Esophagus (tissue), 2 donors: ENCODE measurements at regions not wholly inside any gene's neighbourhood (a gene's known extent, or its start where the extent isn't known, plus 50 kb on each side); places are given as distances from the start of the nearest gene placed in this dataset.

Experiments
- H3K27ac ChIP-seq, 2 donors: one replicate each; pipeline ENCODE4 v1.5.1; 2013; ENCODE audit warnings: low read depth in 2 of 2, mild to moderate bottlenecking in 2 of 2, inconsistent platforms in 1 of 2, low read length in 1 of 2, moderate library complexity in 1 of 2
- H3K27me3 ChIP-seq, 2 donors: one replicate each; pipeline ENCODE4 v1.6.1; 2013; ENCODE audit warnings: low read length in 2 of 2, control low read depth in 1 of 2, mild to moderate bottlenecking in 1 of 2; ENCODE audit not compliant: insufficient read depth in 2 of 2, control insufficient read depth in 1 of 2
- H3K36me3 ChIP-seq, 2 donors: one replicate each; pipeline ENCODE4 v1.6.1; 2013; ENCODE audit warnings: low read length in 1 of 2; ENCODE audit not compliant: control insufficient read depth in 2 of 2, insufficient read depth in 2 of 2
- H3K4me1 ChIP-seq, 2 donors: one replicate each; pipeline ENCODE4 v1.6.1; 2013; ENCODE audit warnings: low read length in 1 of 2; ENCODE audit not compliant: control insufficient read depth in 2 of 2, insufficient read depth in 2 of 2
- H3K4me3 ChIP-seq, 2 donors: one replicate each; pipeline ENCODE4 v1.5.1; 2013; ENCODE audit warnings: low read length in 2 of 2, mild to moderate bottlenecking in 2 of 2, low read depth in 1 of 2, moderate library complexity in 1 of 2
- H3K9me3 ChIP-seq, 2 donors: one replicate each; pipeline ENCODE4 v1.6.1; 2013; ENCODE audit warnings: mild to moderate bottlenecking in 2 of 2, low read depth in 1 of 2, low read length in 1 of 2, moderate library complexity in 1 of 2; ENCODE audit not compliant: control insufficient read depth in 2 of 2, insufficient read depth in 1 of 2
- WGBS, 2 donors: extraction: QIAGEN DNeasy Blood & Tissue Kit; methylation state at CpG; one replicate each; pipeline ENCODE4 v1.1.7; 2013; 5-methylcytosine and 5-hydroxymethylcytosine counted together
- donor health status: healthy with polysubstance abuse.
- donor health status: Bipolar disorder and iron deficiency.

DNA sequence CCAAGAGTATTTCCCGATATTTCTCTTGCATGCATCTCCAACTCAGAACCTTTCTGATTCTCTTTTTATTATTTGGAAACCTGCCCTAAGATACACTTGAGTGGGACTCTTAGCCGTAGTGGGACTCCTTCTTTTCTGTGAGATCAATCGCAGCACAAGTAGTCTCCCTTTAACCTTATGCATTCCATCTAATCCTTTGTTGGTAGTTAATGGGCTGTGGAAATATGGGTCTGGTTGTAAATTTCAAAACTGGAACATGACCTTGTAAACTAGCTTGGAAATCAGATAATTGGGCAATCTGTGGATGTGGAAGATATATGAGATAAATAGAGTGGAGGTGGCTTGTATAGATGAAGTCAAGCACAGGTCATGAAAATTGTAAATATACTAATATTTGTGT is 350.0 kb downstream of the NDFIP2 start:
- 84 to 89% methylated on average over 3 of the region's 3 CpGs for WGBS, 2 donors
- no peaks in the 10 kb centered on the region for H3K27me3 ChIP-seq
- no peak overlapping the region for H3K27ac ChIP-seq
- no peaks in the 10 kb centered on the region for H3K4me1 ChIP-seq
- H3K36me3 ChIP-seq, result no peaks in the 10 kb centered on the region
- no peak overlapping the region for H3K4me3 ChIP-seq
- H3K9me3 ChIP-seq, result peaks cover 0 to 2% of the 10 kb centered on the region in 2 donors

DNA sequence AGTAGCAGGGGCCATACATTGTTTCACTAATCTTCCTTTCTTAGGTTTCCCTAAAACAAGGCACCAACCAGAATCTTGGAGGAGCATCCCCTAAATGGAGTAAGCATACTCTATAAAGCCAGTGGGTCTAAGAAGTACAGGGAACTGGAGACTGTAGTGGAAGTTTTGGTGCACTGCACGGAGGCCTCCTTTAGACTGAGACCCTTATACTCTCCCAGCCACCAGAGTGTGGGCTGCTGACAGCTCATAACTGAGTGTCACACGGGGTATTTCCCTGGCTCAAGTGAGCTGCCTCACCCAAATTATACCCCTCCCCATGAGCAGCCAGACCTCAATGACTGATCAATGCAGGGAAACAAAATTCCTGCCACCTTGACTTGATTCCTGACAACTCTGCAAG is 349.5 kb downstream of the NDFIP2 start:
- Histone ChIP-seq H3K4me3 (no peak overlapping the region), H3K27me3 (no peaks in the 10 kb centered on the region), H3K9me3 (peaks cover 0 to 2% of the 10 kb centered on the region in 2 donors), H3K27ac (no peak overlapping the region), H3K4me1 (no peaks in the 10 kb centered on the region), H3K36me3 (no peaks in the 10 kb centered on the region)
- 84 to 85% methylated on average over 2 of the region's 2 CpGs for WGBS, 2 donors

DNA sequence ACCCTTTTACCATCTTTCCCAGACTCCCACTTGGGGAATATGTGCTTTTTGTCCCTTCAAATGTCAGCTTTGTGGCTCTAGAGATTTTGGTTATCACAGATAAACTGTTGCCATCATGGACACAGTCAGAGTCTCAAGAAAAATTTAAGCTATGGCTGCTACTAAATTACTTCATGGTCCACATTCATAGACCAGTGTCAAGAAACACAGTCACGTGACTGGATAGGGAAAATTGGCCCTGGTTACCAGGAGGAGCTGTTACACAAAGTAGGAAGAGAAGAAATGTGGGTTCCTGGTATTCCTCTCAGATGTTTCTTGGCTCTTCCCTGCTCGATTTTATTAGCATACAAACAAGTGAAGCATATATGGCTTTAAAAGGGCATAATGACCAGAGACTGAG is 348.9 kb downstream of the NDFIP2 start:
- Histone ChIP-seq H3K36me3 (no peaks in the 10 kb centered on the region), H3K4me1 (no peaks in the 10 kb centered on the region), H3K4me3 (no peak overlapping the region), H3K27ac (no peak overlapping the region), H3K9me3 (peaks cover 0 to 2% of the 10 kb centered on the region in 2 donors), H3K27me3 (no peaks in the 10 kb centered on the region)
- WGBS, 2 donors, result 66 to 78% methylated on average over 2 of the region's 2 CpGs

DNA sequence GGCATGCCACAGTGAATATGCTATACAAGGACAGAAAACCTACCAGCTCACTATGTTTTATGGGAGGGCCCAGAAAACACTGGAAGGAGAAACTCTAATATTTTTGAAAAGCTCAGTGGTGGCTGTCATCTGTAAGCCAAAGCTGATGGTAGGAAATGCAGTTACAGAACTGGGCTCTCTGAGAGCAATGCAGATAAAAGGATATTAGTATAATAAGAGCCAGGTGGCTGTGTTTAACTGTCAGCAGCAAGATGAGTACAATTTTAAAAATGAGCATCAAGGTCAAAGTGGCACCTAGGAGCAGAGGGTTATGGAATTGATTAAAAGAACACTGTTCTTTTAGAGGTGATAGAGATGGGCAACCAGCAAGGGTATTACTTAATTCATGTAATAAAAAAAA is 345.0 kb downstream of the NDFIP2 start:
- Histone ChIP-seq H3K4me1 (no peaks in the 10 kb centered on the region), H3K27ac (no peak overlapping the region), H3K4me3 (no peak overlapping the region), H3K36me3 (no peaks in the 10 kb centered on the region), H3K9me3 (peaks cover 0 to 2% of the 10 kb centered on the region in 2 donors), H3K27me3 (no peaks in the 10 kb centered on the region)

DNA sequence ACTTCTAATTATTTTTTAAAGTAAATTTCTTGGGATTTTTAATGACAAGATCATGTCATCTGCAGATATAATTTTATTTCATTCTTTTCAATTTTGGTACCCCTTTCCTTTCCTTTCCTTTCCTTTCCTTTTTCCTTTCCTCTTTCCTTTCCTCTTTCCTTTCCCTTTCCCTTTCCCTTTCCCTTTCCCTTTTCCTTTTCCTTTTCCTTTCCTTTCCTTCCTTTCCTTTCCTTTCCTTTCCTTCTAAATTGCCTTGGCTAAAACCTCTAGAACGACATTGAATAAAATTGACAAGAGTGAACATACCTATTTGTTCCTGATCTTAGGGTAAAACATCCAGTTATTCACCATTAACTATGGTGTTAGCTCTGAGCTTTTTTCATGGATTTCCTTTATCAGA is 334.1 kb downstream of the NDFIP2 start:
- Histone ChIP-seq H3K27me3 (no peaks in the 10 kb centered on the region), H3K4me1 (no peaks in the 10 kb centered on the region), H3K9me3 (no peaks in the 10 kb centered on the region), H3K27ac (no peak overlapping the region), H3K36me3 (no peaks in the 10 kb centered on the region), H3K4me3 (no peak overlapping the region)
- WGBS, 2 donors, result 92 to 97% methylated on average over 1 of the region's 1 CpG

DNA sequence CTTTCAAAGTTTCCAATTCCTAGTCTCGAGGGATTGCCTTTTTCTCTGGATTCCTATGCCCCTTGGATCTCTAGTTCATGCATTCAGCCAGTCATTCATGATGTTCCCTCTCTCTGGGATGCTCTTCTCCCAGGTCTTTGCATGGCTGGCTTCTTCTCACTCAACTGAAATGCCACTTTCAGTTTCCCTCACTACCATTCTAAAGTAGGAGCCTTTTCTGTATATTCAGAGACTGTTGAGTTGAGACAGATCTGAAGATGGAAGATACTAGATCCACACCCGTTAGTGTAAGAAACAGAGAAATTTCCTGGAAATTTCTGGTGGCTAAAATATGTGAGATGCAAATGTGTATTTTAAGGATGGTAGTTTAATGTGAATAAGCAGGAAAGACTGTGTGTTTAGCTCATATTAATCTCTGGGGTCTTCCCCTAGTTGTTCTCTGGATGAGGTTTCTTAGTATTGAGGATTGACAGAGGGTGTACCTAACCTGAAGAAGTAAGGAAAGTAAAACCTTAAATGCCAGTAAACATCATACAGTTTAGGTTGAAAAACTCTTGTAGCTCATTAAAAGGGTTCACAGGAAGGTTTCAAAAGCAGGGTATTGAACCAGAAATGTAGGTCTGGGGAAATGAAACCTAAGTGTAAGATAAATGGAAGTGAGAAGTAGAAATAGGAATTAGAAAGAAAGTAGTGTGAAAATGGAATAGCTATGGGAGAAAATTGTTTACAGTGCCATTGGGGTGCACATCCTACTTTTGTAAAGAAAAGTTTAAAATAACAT is 331.3 kb downstream of the NDFIP2 start:
- no peak overlapping the region for H3K27ac ChIP-seq
- 84 to 85% methylated on average over 2 of the region's 2 CpGs for WGBS, 2 donors
- H3K27me3 ChIP-seq, result no peaks in the 10 kb centered on the region
- no peaks in the 10 kb centered on the region for H3K36me3 ChIP-seq
- H3K4me3 ChIP-seq, result no peak overlapping the region
- no peaks in the 10 kb centered on the region for H3K9me3 ChIP-seq
- H3K4me1 ChIP-seq, result no peaks in the 10 kb centered on the region

DNA sequence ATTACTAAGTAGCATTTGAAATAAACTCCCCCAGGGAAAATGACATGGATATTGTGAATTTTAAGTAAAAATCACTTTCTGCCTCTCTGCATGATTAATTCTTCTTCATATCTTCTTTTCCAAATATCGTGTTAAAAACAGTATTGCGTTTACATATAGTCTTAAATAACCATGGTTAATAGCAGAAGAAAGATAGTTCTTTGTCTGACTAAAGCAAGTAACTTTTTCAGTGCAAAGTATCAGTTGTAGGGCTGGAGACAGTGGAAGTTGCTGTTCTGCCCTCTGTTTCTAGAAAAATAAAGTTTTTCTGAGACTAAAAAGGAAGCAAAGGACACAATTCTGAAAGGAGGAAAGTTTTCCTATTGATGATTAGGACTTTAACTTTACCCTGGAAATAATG is 330.2 kb downstream of the NDFIP2 start:
- WGBS, 2 donors, result 41 to 47% methylated on average over 2 of the region's 2 CpGs
- H3K36me3 ChIP-seq, result no peaks in the 10 kb centered on the region
- H3K4me3 ChIP-seq, result no peak overlapping the region
- H3K27me3 ChIP-seq, result no peaks in the 10 kb centered on the region
- no peaks in the 10 kb centered on the region for H3K9me3 ChIP-seq
- no peak overlapping the region for H3K27ac ChIP-seq
- H3K4me1 ChIP-seq, result no peaks in the 10 kb centered on the region

DNA sequence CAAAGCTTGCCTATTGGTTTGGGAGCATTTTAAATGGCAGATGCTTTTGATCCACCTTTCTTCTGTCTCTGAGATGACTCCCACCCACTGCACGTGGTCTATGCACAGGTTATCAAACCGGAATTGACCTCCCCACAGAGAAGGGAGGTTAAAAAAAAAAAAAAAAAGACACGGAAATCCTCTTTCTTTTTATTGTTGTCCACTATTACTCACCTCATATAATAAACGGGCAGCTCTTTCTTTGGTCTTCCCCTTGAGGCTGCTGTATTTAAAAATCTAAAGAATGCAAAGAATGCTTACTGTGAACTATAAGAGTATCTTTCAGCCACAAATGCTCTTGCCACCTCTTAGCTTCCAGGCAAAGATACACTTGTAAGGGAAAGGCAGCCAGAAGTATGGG is 329.7 kb downstream of the NDFIP2 start:
- H3K9me3 ChIP-seq, result no peaks in the 10 kb centered on the region
- no peaks in the 10 kb centered on the region for H3K4me1 ChIP-seq
- H3K27me3 ChIP-seq, result no peaks in the 10 kb centered on the region
- H3K4me3 ChIP-seq, result no peak overlapping the region
- H3K36me3 ChIP-seq, result no peaks in the 10 kb centered on the region
- 25% methylated on average over 4 of the region's 4 CpGs for WGBS, 2 donors
- H3K27ac ChIP-seq, result no peak overlapping the region

DNA sequence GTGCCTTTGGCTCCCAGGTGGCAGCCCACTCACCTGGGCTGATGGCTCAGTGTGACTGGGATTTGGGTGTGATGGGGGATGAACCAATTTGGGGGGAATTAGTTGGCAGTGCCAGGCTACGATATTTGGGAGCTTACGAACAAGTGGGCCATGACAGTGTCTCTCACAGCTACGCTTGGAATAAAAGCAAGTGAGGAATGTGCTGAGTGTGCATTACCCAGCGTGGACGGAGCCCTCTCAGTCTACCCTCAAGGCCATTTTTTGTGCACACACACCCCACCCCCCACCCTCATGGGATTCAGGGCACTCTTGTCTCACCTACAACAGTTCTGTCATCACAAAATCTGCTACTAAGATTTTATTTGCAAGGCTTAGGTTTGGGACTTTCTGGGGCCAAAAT is 329.1 kb downstream of the NDFIP2 start:
- H3K9me3 ChIP-seq, result no peaks in the 10 kb centered on the region
- no peaks in the 10 kb centered on the region for H3K36me3 ChIP-seq
- no peaks in the 10 kb centered on the region for H3K27me3 ChIP-seq
- H3K4me1 ChIP-seq, result no peaks in the 10 kb centered on the region
- H3K27ac ChIP-seq, result no peak overlapping the region
- H3K4me3 ChIP-seq, result no peak overlapping the region
- WGBS, 2 donors, result 84 to 91% methylated on average over 5 of the region's 5 CpGs

DNA sequence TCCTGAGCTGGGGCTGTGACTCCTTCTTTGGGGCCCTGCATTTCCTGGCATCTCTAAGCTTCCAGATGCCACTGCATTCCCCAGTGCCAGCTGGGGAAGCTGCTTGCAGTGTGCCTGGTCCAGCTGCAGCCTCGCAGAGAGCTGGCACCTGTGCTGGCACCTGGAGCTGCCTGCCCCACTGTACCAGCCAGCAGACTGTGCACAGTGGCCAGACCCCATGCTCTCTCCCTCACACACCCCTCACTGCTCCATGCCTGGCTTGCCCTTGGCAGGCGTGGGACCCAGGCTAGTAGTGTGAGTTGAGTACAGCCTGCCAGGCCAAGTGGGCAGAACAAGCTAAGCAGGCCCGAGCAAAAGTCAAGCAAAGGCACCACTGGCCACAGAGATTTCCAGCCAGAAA is 327.5 kb downstream of the NDFIP2 start:
- H3K9me3 ChIP-seq, result no peaks in the 10 kb centered on the region
- no peaks in the 10 kb centered on the region for H3K36me3 ChIP-seq
- WGBS, 2 donors, result 82 to 83% methylated on average over 3 of the region's 3 CpGs
- H3K27me3 ChIP-seq, result no peaks in the 10 kb centered on the region
- H3K4me3 ChIP-seq, result no peak overlapping the region
- H3K4me1 ChIP-seq, result no peaks in the 10 kb centered on the region
- no peak overlapping the region for H3K27ac ChIP-seq
